HG03439 (cell line): ENCODE measurements at regions not wholly inside any gene's neighbourhood (a gene's known extent, or its start where the extent isn't known, plus 50 kb on each side); places are given as distances from the start of the nearest gene placed in this dataset.
"Not testable (repeated sequence)": the region's sequence is repeated elsewhere in the genome, so short reads cannot be mapped to it uniquely, and the experiment has no call there.

Experiments used
- ATAC-seq: cut with Tn5 transposase; IDR thresholded peaks from one replicate; pipeline ENCODE4 v1.9.1; 2021; ENCODE audit warnings: mild to moderate bottlenecking, moderate library complexity; ENCODE audit not compliant: unreplicated experiment

- no peak for ATAC-seq
Observed at GRCh38 chr7:39824456-39825200, 125.4 kb upstream of the CDK13 start.

DNA sequence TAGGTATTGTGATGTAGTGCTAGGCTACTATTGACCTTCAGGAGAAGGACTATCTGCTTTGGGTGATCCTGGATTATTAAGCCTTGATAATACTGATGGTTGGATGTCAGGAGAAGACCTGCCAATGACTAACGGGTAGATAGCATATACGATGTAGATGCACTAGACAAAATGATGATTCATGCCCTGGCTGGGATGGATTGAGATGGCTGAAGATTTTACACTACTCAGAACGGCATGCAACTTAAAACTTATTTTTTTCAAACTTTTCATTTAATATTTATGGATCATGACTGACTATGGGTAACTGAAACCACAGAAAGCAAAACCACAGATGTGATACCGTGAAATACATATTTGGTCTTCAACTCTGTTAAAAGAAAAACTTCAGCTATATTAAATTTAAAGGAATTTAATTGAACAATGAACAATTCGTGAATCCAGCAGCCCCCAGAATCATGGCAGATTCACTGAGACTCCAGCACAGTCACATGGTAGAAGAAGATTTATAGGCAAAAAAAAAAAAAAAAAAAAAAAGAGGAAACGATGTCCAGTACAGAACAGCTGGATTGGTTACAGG lies 124.6 kb upstream of the CDK13 start:
- no peak for ATAC-seq

GRCh38 chr7:39826166-39826565 lies 123.9 kb upstream of the CDK13 start:
- no peak for ATAC-seq

DNA sequence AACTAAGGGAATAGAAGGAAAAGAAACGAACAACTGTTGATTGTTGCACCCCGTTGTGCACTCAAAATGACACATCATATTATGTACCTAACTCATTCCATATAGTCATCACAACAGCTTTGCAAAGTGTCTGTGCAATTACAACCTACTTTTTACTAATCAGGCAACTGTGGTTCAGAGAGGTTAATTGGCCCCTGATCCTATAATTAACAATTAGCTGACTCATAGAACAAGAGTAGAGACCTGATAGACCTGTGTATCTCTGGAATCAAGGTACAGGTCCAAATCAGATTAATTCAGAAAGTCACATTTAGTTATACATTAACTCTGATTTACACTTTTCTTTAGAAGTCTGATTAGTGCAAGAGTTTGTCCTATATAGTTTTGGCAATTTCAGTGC lies 122.5 kb upstream of the CDK13 start:
- no peak for ATAC-seq

DNA sequence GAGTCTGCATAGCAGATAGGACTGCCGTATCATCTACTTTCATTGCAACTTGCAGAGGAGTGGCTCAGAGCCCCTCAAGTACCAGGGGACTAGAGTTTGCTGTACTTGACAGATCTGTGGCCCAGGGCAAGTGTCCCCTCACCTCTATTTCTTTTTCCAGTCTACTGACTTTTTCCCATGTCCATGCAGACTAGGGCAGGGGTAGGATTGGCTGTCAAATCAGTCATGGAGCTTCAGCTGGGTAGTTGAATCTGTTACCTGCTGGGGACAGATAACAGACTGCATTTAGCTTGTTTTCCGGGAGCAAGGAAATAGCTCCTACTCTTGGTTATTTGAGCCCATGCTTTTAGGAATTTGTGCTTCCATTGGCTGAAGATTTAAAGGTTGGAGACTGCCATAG lies 121.0 kb upstream of the CDK13 start:
- no peak for ATAC-seq

DNA sequence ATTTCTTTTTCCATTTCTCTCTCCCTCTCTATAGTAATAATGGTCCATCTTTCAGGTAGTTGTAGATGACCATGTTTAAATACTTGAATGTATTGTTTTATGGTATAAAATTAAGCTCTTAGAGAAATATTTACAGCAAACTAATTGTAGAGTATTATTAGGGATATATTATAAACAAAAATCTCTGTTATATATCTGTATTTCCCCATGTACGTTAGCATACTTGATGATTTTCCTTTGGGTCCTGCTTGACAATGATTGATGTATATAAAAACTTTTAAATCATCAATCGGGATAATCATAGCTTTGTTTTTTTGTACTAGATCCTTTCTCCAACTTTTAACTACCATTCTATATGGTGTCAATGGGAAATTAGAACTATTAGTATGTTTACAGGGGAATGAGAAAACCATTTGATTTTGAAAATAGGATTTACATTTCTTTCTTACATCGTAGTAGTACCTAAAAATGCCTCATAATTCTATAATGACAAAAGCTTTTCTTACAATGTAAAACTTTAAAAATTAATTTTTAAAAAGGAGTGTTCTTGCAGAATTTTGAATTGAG lies 117.5 kb upstream of the CDK13 start:
- ATAC-seq: no peak

DNA sequence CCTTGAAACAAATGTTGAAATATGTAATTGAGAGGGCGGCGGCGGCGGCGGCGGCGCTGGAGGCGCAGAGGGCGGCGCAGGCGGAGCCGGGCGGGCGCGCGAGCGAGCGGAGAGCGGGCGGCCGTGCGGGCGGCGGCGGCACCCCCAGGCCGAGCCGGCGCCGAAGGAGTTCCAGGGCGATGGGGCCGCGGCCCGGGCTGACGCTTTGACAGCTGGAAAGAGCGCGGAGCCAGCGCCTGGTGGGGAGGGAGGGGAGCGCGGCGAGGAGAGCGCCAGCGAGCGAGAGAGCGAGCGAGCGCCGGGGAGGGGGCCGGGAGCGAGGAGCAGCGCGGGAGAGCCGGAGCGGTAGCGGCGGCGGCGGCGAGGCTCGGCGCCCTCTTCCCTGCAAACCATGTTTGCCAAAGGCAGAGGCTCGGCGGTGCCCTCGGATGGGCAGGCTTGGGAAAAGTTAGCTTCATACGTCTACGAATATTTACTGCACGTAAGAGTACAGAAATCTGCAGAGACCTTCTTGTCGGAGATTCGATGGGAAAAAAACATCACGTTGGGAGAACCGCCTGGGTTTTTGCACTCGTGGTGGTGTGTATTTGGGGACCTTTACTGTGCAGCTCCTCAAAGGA lies 116.8 kb upstream of the CDK13 start:
- not testable (repeated sequence) for ATAC-seq

DNA sequence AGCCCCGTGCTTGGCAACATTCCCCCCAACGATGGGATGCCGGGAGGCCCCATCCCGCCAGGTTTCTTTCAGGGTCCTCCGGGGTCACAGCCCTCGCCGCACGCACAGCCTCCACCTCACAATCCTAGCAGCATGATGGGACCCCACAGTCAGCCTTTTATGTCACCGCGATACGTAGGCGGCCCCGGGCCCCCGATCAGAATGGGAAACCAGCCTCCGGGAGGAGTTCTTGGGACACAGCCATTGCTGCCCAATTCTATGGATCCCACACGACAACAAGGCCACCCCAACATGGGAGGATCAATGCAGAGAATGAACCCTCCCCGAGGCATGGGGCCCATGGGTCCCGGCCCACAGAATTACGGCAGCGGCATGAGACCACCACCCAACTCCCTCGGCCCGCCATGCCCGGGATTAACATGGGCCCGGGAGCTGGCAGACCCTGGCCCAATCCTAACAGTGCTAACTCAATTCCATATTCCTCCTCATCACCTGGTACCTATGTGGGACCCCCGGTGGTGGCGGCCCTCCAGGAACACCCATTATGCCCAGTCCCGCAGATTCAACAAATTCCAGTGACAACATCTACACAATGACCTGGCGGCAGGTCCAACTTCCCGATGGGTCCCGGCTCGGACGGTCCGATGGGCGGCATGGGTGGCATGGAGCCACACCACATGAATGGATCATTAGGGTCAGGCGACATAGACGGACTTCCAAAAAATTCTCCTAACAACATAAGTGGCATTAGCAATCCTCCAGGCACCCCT lies 116.0 kb upstream of the CDK13 start:
- ATAC-seq: not testable (repeated sequence)

DNA sequence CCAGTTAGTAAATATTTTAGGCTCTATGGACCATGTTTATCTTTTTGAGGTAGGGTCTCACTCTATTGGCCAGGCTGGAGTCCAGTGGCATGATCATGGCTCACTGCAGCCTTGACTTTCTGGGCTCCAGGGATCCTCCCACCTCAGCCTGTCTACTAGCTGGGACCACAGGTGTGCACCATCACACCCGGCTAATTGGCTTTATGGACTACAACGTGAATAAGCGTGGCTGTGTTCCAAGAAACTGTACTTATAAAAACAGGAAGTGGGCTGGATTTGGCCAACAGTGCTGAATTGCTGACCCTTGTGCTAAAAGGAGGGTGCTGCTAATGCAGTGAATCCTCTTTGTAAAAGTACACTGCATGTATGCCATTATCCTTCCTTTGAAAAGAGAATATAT lies 111.7 kb upstream of the CDK13 start:
- ATAC-seq: no peak

- no peak for ATAC-seq
Observed at GRCh38 chr7:39845006-39845405, 105.0 kb upstream of the CDK13 start.

- no peak for ATAC-seq
Observed at GRCh38 chr7:39847227-39847626, 102.8 kb upstream of the CDK13 start.

GRCh38 chr7:39851466-39852045 lies 98.5 kb upstream of the CDK13 start:
- no peak for ATAC-seq

DNA sequence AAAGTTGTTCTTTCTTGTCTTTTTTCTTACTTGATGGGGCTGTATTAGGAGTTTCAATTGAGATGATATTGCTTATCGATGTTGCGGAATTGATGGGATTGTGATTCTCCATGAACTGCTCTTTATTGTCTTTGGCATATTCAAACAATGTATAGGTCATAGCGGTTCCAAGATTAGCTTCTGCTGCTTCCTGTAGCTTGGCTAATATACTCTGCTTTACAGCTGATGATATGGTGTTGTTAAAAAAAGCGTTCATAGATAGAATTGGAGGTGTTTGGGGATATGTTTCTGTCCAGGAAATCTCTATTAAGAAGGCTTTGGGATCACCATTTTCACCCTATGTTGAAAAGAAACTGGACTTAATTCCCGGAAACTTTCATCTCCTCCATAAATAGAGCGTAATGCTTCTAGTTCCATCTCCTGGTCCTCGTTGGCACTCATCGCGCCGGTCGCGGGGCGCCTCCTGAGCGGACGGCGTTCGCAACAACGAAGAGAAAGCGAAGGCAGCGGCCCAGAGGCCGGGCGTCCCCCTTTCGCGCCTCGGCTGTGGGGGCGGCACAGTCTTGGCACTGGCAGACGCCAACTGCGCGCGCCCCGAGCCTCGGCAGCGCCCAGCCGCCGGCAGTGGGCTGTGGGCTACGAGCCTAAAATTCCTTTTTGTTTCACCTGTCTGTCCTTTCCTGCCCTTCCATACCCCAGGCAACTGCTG lies 95.3 kb upstream of the CDK13 start:
- peak; percentile 61 for ATAC-seq

DNA sequence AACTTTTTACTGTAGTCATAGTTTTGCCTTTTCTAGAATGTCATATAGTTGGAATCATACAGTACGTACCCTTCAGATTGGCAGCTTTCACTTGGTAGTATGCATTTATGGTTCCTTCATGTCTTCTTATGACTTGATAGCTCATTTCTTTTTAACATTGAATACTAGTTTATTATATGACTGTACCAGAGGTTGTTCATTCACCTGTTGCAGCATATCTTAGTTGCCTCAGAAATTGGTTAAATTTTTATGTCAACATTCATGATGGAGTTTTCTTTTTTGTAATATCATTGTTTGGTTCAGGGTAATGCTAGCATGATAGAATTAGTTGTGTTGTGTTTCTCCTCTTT lies 94.8 kb upstream of the CDK13 start:
- no peak for ATAC-seq

- not testable (repeated sequence) for ATAC-seq
Observed at GRCh38 chr7:39863675-39864322, 86.3 kb upstream of the CDK13 start.

- ATAC-seq: not testable (repeated sequence)
Observed at GRCh38 chr7:39869888-39870522, 80.1 kb upstream of the CDK13 start.

DNA sequence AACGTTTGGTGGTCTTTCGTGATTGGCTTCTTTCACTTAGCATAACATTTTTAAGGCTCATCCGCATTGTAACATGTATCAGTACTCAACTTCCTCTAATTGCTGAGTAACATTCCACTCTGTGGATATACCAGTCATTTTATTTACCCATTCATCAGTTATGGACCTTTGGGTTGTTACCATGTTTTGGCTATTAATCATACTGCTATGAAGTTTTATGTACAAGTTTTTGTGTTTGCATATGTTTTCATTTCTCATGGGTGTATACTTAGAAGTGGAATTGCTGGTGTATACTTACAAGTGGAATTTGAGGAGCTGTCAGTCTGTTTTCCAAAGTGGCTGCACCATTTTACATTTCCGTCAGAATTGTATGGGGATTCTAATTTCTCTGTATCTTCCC lies 78.4 kb upstream of the CDK13 start:
- not testable (repeated sequence) for ATAC-seq

- ATAC-seq: no peak
Observed at GRCh38 chr7:39880556-39880955, 69.5 kb upstream of the CDK13 start.

DNA sequence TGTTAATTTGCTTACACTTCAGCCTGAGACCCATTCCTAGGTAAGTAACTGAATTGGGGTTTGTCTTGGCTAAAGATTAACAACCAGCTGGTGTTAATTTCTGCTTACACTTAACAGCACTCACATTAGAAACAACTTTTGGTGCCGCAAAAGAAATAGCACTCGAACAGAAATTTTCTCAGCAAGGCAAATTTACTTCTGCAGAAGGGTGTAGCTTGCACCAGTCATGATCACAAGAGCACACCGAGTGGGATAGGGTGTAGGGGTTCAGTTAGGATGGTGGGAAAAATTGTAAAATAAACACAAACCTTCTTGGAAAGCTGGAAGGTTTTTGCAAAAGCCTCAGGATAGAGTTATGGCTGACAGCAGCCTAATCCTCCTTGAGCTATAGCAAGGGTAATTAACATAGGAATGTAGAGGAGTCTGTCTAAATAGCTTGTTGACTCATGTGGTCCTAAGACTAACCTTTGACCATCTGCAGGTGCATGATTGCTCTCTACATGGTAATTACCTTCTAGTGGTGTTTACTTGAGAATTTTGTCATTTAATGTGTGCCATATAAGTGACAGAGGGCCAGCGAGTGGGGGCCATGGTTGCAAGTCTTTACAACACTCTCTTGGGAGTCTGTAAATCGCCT lies 67.8 kb upstream of the CDK13 start:
- ATAC-seq: no peak
